PFSK-1 (cell line): ENCODE measurements at regions not wholly inside any gene's neighbourhood (a gene's known extent, or its start where the extent isn't known, plus 50 kb on each side); places are given as distances from the start of the nearest gene placed in this dataset.

Experiments
- FOXP2 ChIP-seq: optimal IDR thresholded peaks from 2 replicates; pipeline ENCODE3; 2011; ENCODE audit warnings: borderline replicate concordance, control low read depth, inconsistent platforms; ENCODE audit not compliant: insufficient read depth; ENCODE audit errors: extremely low read length, extremely low read depth
- POLR2AphosphoS5 ChIP-seq: IDR thresholded peaks from 2 replicates; pipeline ENCODE4 v1.6.1; 2012; ENCODE audit warnings: low read depth, mild to moderate bottlenecking, control low read depth, low read length, moderate library complexity
- REST ChIP-seq, 2 experiments: IDR thresholded peaks; 2 replicates each; pipeline versions ENCODE4 v1.6.1 to v1.8.0; 2011 to 2012; ENCODE audit warnings: low read depth in 2 of 2, low read length in 2 of 2, control low read depth in 1 of 2, inconsistent platforms in 1 of 2, mild to moderate bottlenecking in 1 of 2, moderate library complexity in 1 of 2; ENCODE audit not compliant: insufficient read depth in 1 of 2
- SIN3A ChIP-seq: IDR thresholded peaks from 2 replicates; pipeline ENCODE4 v1.6.1; 2012; ENCODE audit warnings: mild to moderate bottlenecking, low read length, moderate library complexity, borderline replicate concordance; ENCODE audit not compliant: insufficient read depth
- TAF1 ChIP-seq: IDR thresholded peaks from 2 replicates; pipeline ENCODE4 v1.6.1; 2012; ENCODE audit warnings: low read length, control low read depth, borderline replicate concordance; ENCODE audit not compliant: insufficient read depth

DNA sequence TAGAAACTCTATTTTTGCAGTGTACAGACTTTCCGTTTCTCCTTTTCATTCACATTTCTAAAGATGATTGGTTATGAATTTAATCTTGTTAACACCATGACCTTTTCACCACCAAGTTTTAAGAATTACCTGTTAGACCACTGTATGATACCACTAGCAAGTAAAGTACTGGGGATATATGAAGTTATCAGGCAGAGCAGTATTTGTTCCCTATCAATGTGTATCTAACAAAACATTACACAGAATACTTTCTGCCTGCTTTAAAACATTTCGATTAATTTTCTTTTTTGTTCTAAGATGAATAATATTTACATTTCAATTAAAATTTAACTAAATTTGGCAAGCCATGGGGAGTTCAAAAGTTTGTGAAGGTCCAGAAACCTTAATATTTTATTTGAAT lies 49.9 kb upstream of the AHR start:
- TF ChIP-seq TAF1 = no peak
- TF ChIP-seq POLR2AphosphoS5 = no peak
- TF ChIP-seq SIN3A = no peak
- no peak for TF ChIP-seq FOXP2
- TF ChIP-seq REST (IDR thresholded peaks at IDR 0.05; ENCODE audit: insufficient read depth in 1 of 2, low read depth in 2 of 2, low read length in 2 of 2) = no peak
